Germinal center (tissue), 1 donor: ENCODE measurements at regions not wholly inside any gene's neighbourhood (a gene's known extent, or its start where the extent isn't known, plus 50 kb on each side); places are given as distances from the start of the nearest gene placed in this dataset.
"Not testable (repeated sequence)": the region's sequence is repeated elsewhere in the genome, so short reads cannot be mapped to it uniquely, and the experiment has no call there.

Experiments
- DNase-seq: peaks from one replicate; pipeline ENCODE4 v3.0.0; 2012; ENCODE audit warnings: mixed read lengths, low spot score

DNA sequence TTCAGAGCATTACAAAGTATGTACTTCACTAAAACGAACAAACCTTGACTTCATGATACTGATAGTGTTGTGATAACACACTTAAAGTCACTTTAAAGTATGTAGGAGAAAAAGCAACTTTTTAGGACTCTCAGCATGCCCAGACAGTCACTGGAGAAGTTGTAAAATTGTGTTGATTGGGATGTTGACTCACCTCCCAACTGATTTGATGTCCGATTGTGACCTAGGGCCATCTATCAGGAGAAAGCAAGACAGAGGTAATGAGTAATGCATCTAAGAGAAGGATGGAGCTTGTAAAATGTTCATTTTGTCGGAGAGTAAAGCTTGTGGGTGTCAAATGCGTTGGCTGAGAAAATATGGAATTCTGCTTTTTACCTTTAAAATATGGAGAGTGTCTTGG lies 135.4 kb upstream of the SEMA3D start:
- DNase-seq = no peak

- no peak for DNase-seq
Observed at GRCh38 chr7:85320699-85321476, 134.0 kb upstream of the SEMA3D start.

DNA sequence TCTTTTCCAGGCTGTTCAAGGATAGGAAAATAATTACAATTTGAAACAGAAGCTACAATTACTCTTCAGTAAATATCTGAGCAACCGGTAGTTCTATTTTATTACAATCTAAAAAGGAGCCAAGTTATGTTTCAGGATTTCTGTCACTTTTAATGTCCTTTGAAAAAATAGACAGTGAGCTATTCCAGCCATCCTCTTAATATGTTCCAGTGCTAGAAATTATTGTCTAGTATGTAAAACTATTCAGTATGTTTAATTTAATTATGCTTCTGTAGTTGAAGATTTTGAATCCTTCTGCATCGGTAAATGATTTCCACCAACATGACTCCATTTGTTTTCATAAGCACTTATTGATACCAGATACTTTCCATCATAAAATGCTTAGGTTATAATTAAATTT lies 129.6 kb upstream of the SEMA3D start:
- no peak for DNase-seq

DNA sequence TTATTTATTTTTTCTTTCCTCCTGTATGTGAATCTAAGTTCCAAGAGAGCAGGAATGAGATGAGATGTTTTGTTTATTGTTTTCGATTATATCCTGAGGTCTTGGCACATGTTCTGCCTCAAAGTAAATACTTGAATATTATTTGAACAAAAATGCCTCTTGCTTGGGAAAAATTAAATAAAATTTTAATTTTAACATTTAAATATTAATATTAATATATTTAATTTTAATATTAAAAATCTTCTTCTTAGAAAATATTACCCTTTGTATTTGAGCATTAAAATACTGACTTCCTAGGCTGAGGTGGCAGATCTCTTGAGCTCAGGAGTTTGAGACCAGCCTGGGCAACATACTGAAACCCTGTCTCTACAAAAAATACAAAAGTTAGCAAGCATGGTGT lies 123.4 kb upstream of the SEMA3D start:
- DNase-seq = no peak

GRCh38 chr7:85306115-85306514 lies 119.3 kb upstream of the SEMA3D start:
- no peak for DNase-seq

DNA sequence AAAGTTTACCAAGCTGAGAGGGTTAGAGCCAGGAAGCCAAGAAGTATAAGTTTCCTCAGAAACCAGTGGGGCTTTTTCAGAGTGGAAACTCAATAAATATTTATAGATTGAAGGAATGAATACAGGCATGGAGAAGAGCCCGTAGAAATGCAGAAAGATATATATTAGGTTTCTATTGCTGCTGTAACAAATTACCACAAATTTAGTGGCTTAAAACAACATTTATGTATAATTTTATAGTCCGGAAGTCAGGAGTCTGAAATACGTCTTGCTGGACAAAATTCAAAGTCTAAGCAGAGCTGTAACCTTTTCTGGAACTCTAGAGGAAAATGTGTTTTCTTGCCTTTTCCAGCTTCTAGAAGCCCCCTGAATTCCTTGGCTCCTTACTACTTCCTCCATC lies 107.3 kb upstream of the SEMA3D start:
- DNase-seq = no peak

DNA sequence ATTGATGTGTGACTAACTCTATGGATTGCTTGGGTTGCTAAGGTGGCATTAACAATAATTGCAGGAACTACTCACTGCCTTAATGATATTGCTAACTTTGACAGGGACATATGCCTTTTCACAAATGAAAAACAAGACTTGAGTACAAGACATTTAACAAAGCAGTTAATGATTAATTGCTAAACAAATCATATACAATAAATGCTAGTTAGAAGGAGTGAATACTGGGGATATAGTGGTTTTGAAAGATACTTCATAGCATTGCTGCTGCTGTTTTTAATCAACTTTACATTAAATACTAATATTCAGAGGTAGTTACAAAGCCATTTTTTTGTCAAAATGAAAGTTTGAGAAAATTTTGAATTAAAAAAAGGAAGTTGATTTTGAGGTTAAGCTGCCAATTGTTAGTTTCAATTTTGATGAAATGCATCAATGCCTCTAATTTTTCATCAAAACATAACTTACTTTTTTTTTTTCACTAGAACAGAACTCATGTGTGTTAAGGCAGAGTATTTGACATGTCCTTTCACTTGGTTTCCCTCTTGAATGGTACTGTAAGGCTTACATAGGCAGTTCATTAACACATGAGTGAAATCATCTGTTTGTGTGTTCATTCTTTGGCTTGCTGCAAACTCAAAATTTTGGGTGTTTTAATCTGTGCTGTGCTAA lies 106.2 kb upstream of the SEMA3D start:
- DNase-seq = no peak

GRCh38 chr7:85290269-85290668 lies 103.4 kb upstream of the SEMA3D start:
- DNase-seq = peak; percentile 3

GRCh38 chr7:85289279-85289678 lies 102.4 kb upstream of the SEMA3D start:
- no peak for DNase-seq

- no peak for DNase-seq
Observed at GRCh38 chr7:85287106-85287825, 100.4 kb upstream of the SEMA3D start.

DNA sequence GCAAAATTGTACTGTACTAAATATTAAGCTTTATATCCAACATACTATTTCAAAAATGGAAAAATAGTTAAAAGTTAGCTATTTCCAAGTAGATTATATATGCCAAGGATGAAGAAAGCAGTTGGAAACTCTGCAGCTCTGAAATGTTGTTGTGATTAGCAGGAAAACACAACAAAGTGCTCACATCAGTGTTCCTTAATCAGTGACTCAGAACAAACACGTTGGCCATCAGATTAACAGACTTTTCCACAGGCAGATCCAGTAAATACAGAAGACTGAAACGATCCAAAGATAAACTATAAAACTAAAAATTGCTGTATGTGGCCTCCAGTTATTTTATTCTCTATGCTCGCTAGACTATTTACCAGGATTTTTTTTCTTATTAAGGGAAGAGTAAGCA lies 99.6 kb upstream of the SEMA3D start:
- DNase-seq = no peak

DNA sequence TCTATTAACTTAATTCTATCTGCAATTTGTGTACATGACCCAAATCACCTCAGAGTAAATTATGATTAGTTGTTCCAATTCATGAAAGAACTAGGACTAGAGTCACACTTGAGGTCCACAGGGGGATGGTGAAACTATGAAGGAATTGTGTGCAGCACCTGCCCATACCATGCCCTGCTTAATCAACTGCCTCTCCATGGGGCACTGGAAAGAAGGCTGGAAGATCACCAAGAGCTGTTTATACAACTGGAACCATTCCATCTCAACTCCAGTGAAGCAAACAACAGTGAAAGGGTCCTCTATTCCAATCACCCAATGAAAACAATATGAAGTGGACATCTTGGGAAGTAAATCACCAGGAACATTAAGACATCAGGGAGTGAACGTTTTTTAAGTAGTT lies 98.7 kb upstream of the SEMA3D start:
- DNase-seq = no peak

DNA sequence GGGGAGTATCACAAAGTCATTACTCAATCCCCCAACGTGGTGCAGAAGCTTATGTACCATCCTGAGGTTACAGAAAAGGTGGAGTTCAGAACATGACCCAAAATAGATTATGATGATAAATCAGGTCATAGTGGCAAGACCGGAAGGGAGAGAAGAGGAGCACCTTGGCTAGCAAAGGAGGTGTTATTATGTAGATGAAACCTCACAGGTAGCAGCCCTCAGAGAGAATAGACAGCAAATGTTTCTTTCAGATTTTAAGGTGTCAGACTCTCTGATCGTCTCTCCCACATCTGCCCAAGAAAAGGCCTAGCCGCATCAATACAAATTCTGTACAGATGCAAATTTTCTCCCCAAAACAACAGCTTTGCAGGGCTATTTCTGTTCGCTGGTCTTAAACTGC lies 88.3 kb upstream of the SEMA3D start:
- DNase-seq = no peak

DNA sequence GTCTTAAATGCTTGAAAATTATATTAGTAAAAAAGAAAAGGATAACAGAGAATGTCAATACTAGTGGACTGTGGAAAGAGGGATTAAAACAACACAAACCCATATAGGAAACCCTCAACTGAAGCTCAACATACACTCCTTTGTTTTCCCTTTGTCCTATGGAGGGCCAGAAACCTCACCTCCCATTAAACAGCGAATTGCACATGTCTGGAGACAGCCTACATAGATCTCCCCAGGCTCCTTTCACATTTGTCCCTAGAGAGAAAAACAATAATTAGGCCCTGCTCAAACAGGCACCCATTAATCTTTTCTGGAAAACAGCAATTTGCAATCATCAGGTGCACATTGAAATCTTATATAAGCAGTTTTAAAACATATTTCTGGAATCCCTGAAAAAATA lies 87.6 kb upstream of the SEMA3D start:
- no peak for DNase-seq

- DNase-seq = no peak
Observed at GRCh38 chr7:85262891-85263290, 76.0 kb upstream of the SEMA3D start.

DNA sequence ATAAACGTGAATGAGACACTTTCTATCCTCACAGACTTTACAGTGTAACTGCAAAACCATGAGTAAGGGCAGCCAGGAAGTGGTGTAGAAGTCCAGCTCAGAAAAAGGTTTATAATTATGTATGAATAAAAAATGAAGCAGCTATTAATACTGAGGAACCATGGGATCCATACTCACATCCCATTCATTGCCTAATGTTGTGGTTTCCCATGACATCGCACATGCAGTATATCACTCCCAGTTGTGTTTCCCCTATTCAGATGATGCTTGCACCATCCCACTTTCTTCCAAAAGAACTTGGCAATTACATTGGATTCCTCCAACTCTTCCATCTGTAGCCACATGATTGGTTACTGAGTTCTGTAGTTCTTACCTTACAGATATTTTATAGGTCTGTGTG lies 74.5 kb upstream of the SEMA3D start:
- DNase-seq = no peak

DNA sequence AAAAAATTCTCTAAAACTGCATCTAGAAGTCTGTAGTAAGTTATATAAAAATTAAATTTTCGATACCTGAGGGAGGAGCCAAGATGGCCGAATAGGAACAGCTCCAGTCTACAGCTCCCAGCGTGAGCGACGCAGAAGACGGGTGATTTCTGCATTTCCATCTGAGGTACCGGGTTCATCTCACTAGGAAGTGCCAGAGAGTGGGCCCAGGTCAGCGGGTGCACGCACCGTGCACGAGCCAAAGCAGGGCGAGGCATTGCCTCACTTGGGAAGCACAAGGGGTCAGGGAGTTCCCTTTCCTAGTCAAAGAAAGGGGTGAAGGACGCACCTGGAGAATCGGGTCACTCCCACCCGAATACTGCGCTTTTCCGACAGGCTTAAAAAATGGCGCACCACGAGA lies 62.9 kb upstream of the SEMA3D start:
- DNase-seq = not testable (repeated sequence)

DNA sequence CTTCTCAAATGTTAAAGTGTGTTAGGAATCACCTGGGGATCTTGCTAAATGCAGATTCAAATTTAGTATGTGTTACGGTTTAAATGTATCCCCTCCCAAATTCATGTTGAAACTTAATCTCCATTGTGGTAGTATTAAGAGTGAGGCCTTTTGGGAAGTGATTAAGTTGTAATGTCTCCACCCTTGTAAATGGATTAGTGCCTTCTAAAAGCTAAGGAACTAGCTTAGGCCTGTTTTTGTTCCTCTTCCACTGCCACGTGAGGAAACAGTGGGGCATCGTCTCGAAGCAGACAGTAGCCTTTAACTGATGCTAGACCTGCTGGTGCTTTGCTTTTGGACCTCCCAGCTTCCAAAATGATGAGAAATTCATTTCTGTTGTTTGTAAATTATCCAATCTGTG lies 52.3 kb upstream of the SEMA3D start:
- DNase-seq = no peak

DNA sequence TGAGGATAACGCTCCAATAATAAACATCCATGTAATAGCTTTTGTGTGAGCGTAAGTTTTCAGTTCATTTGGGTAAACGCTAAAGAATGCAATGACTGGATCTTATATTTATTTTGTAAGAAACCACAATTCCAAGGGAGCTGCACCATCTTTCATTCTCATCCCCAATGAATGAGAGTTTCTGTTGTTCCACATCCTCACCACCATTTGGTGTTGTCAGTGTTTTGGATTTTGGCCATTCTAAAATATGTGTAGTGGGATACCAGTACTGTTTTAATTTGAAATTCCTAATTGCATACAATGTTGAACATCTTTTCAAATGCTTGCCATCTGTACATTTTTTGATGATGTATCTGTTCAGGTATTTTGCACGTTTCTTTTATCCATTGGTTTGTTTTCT lies 50.9 kb upstream of the SEMA3D start:
- DNase-seq = no peak
